ENCODE measurements at regions not wholly inside any gene's neighbourhood (a gene's known extent, or its start where the extent isn't known, plus 50 kb on each side); places are given as distances from the start of the nearest gene placed in this dataset.

GRCh38 chr19:20271215-20271926 lies 104.4 kb downstream of the ZNF486 start:
- no peak for TF ChIP-seq ESRRA (IDR thresholded peaks at IDR 0.05; ENCODE audit: borderline replicate concordance, low read length)
- TF ChIP-seq CTCF (IDR thresholded peaks at IDR 0.05), result no peak
- no peak for TF ChIP-seq MAFK (IDR thresholded peaks at IDR 0.05; ENCODE audit: partially characterized antibody)
- TF ChIP-seq JUN (IDR thresholded peaks at IDR 0.05), result no peak
- no peak for TF ChIP-seq POLR2A (IDR thresholded peaks at IDR 0.05; ENCODE audit: low read length)
- no peak for TF ChIP-seq EP300 (IDR thresholded peaks at IDR 0.05)
- TF ChIP-seq MAZ (IDR thresholded peaks at IDR 0.05; ENCODE audit: borderline replicate concordance, low read depth, low read length), result no peak
- TF ChIP-seq MAX (IDR thresholded peaks at IDR 0.05), result no peak
- TF ChIP-seq GATA3 (IDR thresholded peaks at IDR 0.05; ENCODE audit: borderline replicate concordance), result no peak
- no peak for TF ChIP-seq USF2 (IDR thresholded peaks at IDR 0.05)
- no peak for TF ChIP-seq HOXA7 (CRISPR knock-in tag; IDR thresholded peaks at IDR 0.05)
- TF ChIP-seq NPAS2 (CRISPR knock-in tag; IDR thresholded peaks at IDR 0.05; ENCODE audit: borderline replicate concordance), result no peak
